Glomerular visceral epithelial cell (primary cell): ENCODE measurements at regions not wholly inside any gene's neighbourhood (a gene's known extent, or its start where the extent isn't known, plus 50 kb on each side); places are given as distances from the start of the nearest gene placed in this dataset.
"Not testable (repeated sequence)": the region's sequence is repeated elsewhere in the genome, so short reads cannot be mapped to it uniquely, and the experiment has no call there.

Experiments
- DNase-seq: peaks from one replicate; pipeline ENCODE4 v3.0.0-alpha.2; 2016; ENCODE audit errors: extremely low spot score

DNA sequence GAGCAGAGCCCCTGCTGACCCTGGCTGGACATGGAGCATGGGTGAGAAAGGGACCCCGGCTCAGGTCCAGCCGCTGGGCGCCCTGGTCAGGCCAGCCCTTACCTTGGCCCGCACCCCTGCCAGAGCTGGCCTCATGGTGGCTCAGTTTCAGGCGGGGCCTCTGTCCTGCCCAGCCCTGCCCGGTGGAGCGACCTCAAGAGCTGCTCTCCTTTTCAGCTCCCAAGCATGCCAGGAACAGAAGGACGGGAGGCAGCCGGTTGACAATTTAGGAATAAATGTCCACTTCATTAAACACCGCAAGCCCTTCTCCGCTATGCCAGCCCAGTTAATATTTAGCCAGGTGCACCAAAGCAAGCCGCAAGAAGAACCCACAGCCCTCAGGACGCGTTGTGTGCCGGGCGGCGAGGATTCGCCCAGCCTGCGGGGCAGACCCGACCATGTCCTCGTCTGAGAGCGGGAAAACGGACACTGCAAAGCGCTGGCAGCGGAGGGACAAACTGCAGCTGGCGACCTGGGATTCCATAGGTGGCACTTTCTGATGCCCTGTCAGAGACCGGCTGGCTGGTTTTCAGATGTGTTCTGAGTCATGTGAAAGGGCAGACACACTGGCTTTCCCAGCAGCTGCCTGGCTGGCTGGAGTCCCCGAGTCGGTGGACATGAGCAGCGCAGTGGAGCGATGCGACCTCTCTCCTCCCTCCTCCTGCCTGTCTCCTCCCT, 221.9 kb downstream of the TTLL2 start:
- DNase-seq = peak; percentile 39

DNA sequence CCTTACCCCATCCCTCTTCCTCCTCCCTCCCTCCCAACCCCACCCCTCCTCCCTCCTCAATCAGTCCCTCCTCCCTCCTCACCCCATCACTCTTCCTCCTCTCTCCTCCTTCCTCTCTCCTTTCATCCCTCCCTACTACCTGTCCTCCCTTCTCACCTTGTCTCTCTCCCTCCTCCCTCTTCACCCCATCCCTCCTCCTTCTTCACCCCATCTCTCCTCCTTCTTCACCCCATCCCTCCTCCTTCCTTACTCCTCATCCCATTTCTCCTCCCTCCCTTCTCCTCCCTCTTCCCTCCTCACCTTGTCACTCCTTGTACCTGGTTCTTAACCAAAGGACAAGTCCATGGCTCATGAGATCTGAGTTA, 222.4 kb downstream of the TTLL2 start:
- no peak for DNase-seq

DNA sequence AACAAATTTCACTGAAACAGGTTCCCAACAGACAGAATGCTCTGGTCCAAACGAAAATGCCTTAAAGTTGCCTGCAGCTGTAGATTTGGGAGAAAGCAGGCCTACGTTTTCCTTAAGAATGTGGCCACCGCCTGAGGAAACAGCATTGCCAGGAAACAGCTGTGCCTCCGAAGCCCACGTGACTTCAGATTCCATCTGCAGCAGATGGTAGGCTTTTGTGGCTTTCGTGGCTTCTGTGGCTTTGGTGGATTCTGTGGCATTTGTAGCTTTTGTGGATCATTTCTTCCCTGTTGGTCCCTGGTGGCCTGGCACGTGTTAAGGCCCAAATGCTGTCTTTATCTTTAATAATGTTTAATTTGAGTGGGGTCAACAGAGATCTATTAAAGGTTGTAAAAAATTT, 222.9 kb downstream of the TTLL2 start:
- DNase-seq = no peak

DNA sequence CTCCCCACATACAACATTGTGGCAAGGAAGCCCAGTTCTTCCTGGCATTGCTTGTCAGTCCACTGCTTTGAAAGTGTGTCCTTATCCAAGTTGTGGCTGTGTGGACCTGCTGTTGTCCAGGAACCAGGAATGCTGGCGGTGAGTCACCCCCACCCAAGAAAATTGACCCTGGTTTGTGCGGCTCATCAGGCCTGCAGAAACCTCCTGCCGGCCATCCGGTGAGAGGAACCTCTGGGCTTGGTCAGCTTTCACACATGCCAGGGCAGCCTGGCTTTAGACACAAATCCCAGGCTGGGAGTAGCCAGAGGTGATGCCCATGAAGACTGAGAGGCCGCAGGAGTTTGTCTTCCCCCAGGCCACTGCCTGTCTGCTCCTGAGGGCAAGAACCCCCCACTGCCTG, 223.6 kb downstream of the TTLL2 start:
- DNase-seq = no peak

DNA sequence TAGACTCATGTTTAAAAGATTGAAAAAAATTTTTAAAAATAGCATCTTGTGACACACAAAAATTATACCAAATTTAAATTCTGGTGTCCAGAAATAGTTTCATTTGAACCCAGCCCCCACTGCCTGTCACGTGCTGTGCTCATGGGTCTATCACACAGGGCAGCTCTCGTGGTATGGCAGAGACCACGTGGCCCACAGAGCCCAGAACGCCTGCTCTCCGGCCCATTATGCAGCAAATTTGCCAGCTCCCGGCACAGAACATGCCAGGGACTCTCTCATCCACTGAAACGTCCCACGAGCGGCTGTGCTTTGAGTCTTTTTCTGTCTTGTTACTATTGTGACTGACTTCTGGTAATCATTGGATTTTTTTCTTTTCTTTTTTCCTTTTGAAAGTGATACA, 224.3 kb downstream of the TTLL2 start:
- no peak for DNase-seq

DNA sequence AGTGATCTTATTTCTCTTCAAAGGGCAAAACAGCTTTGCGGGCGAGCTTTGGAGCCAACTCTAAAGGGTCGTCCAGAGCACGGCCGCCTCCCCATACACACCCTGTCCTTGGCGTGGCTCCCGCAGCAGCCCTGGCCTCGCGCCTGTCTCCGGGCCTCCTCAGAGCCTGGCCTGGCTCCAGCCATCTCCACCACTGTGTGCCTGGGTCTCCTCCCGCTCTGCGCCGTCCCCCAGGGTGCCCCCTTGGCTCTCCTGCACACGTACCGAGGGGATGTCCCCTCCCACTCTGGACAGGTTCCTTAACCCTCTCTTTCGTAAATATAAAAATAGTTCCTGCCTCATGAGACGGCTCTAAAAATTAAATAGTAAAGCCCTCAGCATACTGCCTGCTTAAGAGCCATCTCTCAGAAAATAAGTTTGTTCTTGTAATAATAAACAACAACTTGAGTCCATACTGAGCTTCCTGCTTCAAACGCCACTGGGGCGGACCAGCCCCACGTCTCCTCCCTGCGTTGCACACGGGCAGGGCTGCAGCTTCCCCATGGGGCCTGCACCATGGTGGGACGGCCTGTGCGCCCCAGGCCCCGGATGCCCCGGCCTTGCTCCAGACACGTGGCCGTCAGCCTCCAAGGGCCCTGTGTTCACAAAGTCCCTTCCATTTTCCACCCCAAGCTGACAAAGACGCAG, 226.2 kb downstream of the TTLL2 start:
- DNase-seq = no peak

DNA sequence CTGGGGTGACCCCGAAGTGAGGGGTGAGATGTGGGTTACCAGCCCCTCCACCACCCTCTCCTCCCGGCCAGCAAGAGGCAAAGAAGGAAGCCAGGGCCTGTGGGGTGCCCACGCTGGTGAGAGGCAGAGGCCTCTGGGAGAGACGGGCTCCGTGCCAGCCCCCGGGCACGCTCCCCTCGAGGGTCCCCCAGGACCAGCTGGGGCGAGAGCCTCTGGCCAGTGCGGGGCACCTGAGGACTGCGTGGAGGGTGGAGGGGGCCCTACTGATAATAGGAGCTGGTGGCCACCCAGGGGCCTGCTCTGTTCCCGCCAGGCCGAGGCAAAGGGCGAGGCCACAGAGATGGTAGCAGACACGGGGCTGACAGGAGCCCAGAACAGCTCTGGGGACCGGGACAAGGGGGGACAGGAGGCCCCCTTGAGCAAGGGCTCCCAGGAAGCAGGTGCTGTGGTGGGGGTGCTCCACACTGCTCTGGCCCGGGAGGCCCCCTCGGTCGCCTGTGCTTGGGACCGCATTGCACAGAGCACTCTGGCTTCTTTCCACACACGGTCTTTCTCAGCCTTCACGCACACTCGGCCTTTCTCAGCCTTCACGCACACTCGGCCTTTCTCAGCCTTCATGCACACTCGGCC, 226.9 kb downstream of the TTLL2 start:
- DNase-seq = no peak

DNA sequence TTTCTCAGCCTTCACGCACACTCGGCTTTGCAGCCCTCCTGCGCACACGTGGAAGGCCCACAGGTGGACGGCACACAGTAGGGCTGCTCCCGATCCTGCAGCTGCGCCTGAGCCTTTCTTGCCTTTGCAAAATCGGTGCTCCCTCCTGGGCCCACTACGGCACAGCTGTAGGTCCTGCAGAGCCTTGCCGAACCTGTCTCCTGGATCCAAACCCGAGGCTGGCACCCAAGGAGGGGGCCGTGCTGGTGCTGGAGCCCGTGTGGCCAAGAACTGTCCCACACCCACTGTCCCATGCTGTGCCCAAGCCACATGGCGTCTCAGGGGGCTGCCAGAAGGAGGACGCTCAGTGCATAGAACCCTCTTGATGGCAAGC, 227.4 kb downstream of the TTLL2 start:
- no peak for DNase-seq

DNA sequence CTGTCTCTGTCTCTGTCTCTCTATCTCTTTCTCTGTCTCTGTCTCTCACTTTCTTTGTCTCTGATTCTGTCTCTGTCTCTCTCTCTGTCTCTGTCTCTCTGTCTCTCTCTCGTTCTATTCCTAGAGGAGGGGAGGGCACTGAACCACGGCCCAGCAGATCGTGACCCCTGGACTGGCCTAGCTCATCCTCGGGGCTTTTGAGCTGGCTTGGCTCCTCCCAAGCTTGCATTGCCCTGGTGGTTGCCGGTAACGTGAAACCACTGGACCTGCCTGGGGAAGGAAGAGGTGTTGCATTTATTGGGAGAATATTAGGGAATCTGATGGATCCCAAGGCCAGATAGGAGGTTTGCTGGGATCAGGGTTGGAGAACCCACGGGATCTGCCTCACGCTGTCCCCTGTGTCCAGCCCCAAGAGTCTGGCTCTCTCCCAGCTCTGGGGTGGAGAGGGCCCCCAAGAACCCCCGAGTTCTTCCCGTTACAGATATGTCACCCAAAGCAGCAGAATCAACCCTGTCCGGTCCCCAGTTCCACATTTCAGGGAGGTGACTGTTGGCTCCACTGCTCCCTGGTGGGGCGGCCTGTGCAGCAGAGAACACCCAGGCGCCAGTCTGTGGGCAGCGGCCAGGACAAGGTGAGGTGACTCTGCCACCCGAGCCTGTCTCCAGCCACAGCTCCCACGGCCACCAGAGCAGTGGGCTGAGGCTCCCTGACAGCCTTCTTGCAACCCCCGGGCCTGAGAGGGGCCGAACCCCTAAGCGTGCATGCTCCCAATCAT, 228.3 kb downstream of the TTLL2 start:
- no peak for DNase-seq

DNA sequence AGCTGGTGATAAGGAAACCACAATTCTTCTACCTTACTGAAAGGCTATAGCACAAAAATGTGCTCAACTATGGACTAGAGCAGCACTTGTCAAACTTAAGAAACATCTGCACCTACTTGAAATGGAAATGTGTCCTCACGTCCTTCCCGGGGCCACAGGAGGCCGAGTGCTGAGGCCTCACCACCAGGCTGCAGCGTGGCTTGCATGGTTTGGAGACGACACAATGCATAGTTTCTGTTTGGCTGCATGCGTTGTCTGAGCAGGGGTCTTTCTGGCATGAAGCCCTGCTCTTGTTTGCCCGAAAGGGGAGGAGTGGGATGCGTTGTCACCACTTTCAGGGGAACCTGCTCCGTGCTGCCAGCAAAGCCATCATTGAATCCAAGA, 228.8 kb downstream of the TTLL2 start:
- no peak for DNase-seq

DNA sequence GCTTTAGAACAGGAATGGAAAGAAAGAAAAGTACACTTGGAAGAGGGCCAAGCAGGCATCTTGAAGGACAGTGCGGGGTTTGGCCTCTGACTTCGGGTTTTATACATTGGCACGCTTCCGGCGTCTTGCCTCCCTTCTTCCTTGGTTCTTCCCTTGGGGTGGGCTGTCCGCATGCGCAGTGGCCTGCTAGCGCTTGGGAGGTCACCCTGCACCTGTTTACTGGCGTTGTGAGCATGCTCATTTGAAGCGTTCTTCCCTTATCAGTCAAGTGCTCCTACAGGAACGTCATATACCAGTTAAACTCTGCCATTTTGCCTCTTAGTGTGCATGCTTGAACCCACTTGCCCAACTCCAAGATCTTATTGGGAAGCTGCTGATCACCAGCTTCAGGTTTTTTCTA, 230.0 kb downstream of the TTLL2 start:
- DNase-seq = no peak

DNA sequence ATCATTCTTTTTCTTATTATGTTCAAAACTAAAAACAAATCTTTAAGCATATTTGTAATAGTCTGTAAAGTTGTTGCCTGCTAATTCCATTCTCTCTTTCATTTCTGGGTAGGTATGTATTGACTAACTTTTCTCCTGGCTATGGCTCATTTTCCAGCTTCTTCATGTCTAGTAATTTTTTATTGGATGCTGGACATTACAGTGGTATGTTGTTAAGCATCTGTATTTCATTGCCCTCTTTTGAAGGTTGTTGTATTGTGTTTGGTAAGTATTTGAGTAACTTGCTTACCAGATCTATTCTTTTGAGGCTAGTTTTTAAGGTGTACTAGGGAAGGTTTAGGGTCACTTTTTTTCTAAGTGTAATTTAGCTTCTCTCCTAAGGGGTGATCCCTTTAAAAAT, 230.9 kb downstream of the TTLL2 start:
- no peak for DNase-seq

DNA sequence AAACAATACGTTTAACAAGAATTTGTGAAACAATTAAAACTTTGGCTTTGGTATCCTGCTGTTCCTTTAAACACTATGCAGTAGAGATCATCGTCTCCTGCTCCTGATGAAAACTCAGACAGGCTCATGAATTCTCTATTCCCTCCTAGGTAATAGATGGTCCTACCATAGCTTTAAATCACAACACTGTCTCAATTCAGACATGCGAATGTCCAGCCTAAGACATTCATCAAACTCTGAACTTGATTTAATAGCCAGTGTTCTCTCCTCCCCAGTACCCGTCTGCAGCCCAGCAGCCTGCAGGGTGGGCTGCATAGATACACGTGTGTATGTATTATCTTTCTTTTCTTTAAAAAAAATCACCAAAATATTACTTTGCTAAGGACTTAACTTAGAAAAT, 232.8 kb downstream of the TTLL2 start:
- DNase-seq = no peak

DNA sequence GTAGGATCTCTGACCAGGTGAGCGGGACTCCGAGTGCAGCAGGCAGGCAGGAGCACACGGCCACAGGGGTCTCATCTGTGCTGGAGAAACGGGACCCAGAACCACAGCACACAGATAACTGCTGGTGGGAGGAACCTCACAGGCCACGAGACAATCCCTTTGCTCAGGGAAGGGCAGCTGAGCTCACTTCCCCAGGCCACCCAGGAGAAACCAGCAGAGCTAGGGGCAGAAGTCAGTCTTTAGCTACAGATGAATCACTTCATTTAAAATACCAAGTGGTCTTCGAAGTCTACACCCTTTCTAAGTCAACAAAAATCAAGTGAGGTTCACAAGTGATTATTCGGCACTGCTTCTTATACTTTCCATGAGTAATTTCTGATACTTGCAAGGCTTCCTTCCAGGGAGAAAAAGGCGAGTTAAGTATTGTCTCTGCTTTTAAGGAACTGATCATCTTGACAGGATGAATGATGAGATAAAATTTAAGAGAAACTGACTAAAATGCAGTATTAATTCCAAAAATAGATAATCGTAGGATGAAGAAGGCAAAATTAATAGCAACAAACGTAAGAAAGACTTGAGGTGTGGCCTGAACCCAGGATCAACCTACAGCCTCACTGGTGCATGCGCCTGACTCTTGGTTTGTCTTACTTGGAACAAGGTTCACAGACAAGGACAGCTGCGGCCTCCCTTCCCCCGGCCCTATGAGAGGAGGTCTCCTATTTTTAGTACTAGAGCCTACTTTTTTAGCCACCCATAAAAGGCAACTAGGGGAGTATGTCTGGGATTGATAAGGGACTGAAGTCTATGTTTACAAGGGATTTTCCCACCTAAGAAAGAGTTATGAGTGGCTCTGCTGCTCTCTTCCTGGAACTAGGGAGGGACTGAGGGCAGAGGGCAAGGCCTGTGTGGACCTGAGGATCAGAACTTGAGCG, 233.6 kb downstream of the TTLL2 start:
- DNase-seq = no peak

DNA sequence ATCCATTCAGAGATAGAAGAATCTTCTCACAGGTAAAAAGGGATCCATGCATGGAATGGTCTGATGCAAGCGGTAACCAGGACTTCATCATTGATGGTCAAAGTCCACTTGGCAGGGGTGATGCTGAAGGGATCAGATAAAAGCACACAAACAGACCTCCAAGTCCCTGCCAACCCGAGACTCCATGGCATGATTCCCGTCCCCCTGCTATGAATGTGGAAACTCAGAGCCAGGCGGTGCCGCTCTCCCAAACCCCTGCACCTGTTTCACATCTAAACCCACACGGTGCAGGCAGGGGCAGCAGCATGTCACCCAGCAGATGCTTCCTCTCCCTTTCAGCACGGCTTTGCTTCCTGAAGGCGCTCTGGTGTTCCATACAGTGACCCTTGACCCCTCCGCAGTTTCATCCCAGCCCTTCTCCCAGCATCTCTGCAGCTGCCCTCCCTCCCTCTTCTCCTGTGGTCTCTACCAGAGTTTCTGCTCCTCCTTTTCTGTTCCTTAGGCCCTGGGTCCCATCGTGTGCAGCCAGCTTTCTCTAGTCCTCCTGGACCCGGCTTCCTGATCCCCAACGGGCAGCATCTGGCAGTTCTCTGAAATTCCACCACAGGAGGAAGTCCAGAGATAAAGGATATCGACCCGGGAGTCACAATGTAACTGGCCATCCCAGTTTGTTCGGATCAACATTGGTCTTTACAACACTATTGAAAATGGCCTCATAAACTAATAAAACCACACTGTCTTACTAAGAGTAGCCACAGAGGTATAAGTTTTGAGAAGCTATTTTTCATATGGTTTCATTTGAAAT, 235.0 kb downstream of the TTLL2 start:
- DNase-seq = no peak

DNA sequence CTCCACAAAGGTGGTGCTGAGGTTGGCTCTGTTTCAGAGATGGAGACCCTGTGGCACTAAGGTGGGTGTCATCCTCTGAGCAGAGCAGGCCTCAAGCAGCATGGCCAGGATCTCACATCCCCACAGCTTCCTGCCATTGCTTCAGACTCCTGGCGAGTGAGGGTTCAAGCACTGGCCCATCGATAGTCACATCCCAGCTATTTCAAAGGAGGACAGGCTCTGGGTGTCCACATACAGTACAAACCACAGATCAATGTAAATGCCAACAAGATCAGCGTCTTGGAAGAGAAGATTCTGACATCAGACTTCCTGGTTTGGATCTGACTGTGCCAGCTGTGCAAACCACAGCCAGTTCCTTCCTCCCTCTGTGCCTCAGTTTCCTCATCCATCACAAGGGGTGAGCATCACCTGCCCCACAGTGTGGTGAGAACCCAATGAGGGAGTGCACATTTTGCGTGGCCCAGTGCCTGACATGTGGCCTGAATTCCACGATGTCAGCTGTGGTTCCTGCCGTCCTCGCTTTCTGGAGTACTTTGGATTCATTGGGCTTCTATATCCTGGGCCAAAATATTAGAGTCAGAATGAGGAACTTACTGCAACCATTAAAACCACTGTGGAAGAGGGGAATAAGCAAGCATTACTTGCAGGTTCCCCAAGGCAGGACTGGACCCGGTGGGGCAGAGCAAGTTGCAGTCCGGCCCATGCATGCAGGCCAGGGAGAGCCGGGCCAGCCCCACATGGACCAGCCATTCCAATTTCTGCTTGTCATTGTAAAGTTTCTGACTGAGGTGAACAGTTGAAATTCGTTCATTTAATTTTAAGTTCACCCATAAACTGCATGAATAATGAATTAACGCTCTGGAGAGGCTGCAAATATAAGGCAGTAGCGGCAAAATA, 236.0 kb downstream of the TTLL2 start:
- DNase-seq = no peak

DNA sequence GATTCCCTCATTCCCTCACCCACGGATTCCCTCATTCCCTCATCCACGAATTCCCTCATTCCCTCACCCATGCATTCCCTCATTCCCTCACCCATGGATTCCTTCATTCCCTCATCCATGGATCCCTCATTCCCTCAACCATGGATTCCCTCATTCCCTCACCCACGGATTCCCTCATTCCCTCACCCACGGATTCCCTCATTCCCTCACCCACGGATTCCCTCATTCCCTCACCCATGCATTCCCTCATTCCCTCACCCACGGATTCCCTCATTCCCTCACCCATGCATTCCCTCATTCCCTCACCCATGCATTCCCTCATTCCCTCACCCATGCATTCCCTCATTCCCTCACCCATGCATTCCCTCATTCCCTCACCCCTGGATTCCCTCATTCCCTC, 238.0 kb downstream of the TTLL2 start:
- not testable (repeated sequence) for DNase-seq

DNA sequence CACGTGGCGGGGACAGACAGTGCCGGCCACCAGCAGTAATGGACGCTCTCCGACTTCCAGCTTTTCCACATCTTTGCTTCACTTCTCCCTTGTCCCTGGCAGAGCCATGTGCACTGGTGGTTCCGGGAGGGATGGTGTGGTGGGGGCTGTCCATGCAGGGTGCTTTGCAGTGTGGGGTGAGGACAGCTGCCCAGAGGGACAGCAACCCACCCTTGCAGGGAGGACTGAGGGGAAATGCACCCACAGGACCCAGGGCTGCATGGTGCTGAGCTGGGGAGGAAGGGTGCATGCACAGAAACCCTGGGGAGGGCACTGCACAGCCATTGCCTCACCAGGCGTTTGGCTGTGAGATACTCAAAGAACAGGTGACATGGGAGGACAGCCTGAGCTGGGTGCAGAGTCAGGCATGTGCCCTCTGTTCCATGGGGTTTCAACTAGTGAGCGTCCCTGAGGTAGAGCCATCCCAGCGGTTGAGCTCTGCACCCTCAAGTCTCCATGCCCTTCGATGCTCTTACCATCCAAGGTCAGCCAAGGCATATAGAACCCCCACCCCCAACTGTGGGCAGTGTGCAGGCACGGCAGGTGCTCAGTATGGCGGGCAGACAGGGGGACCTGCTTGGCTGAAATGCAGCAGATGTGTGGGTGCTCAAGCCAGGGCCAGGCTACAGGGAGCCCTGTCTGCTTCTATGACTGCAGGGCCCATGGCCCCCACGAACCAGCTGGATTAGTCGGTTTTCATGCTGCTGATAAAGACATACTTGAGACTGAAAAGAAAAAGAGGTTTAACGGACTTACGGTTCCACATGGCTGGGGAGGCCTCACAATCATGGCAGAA, 239.7 kb downstream of the TTLL2 start:
- DNase-seq = no peak

DNA sequence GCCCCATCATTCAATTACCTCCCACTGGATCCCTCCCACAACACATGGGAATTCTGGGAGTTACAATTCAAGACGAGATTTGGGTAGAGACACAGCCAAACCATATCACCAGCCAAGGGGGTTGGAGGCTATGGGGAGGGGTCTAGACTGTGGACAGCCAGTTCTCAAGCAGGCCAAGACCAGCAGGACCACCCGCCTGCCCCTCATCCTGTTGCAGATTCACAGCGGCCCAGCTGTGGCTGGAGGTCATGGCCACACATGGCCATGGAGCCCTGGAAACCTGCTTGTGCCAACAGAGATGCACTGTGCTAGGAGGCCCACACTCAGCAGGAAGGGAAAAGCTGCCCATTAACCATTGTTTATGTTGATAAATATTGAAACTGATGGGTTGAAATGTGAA, 240.5 kb downstream of the TTLL2 start:
- no peak for DNase-seq
